PC-9 (cell line): ENCODE measurements at regions not wholly inside any gene's neighbourhood (a gene's known extent, or its start where the extent isn't known, plus 50 kb on each side); places are given as distances from the start of the nearest gene placed in this dataset.
"Not testable (repeated sequence)": the region's sequence is repeated elsewhere in the genome, so short reads cannot be mapped to it uniquely, and the experiment has no call there.

Source experiments
- BruUV-seq: library from RNA; stranded (reverse); fragments of 400-500 nt; replicated peaks from 2 replicates; lab custom pipeline; 2021; lab: Mats Ljungman, UMichigan
- CTCF ChIA-PET: fragments of 300-600 bp; sonication (Branson Sonifier 250); formaldehyde crosslinking; loops from one replicate; lab custom pipeline; 2022; ENCODE audit warnings: antibody characterized with exemption; lab: Charles Lee
- POLR2A ChIA-PET: fragments of 300-600 bp; sonication (Branson Sonifier 250); formaldehyde crosslinking; loops from one replicate; lab custom pipeline; 2022; ENCODE audit warnings: antibody characterized with exemption; ENCODE audit not compliant: unreplicated experiment; lab: Charles Lee
- DNase-seq, 2 experiments: peaks; one replicate each; pipeline versions ENCODE4 v3.0.0 to v3.0.0-alpha.2; 2015 to 2022; ENCODE audit warnings: mixed read lengths in 1 of 2
- H2AFZ ChIP-seq: fragments of 200-600 bp; sonication (generic); 2 replicates; pipeline ENCODE4 v1.8.1; 2017; ENCODE audit warnings: antibody characterized with exemption
- H3F3A ChIP-seq: fragments of 200-600 bp; sonication (generic); 2 replicates; pipeline ENCODE4 v1.8.1; 2017; ENCODE audit warnings: antibody characterized with exemption, mild to moderate bottlenecking, low read depth; ENCODE audit not compliant: insufficient read depth
- H3K27ac ChIP-seq: fragments of 200-600 bp; sonication (generic); 2 replicates; pipeline ENCODE4 v1.6.1; 2016; ENCODE audit warnings: mixed run types
- H3K27me3 ChIP-seq: fragments of 200-600 bp; sonication (generic); 2 replicates; pipeline ENCODE4 v1.6.1; 2016; ENCODE audit warnings: low read depth, mixed run types; ENCODE audit not compliant: insufficient read depth
- H3K36me3 ChIP-seq: fragments of 200-600 bp; sonication (generic); 2 replicates; pipeline ENCODE4 v1.6.1; 2016; ENCODE audit warnings: low read depth, mixed run types
- H3K4me1 ChIP-seq: fragments of 200-600 bp; sonication (generic); replicated peaks from 2 replicates; pipeline ENCODE4 v1.6.1; 2016; ENCODE audit warnings: mixed run types; ENCODE audit not compliant: insufficient read depth
- H3K4me2 ChIP-seq: fragments of 200-600 bp; sonication (generic); 2 replicates; pipeline ENCODE4 v1.6.1; 2017; ENCODE audit warnings: mixed run types
- H3K4me3 ChIP-seq: fragments of 200-600 bp; sonication (generic); 2 replicates; pipeline ENCODE4 v1.6.1; 2016; ENCODE audit warnings: mixed run types
- H3K79me2 ChIP-seq: fragments of 200-600 bp; sonication (generic); 2 replicates; pipeline ENCODE4 v1.6.1; 2017; ENCODE audit warnings: low read depth, mixed run types
- H3K9me2 ChIP-seq: fragments of 200-600 bp; sonication (generic); 2 replicates; pipeline ENCODE4 v1.8.1; 2017; ENCODE audit warnings: mild to moderate bottlenecking; ENCODE audit not compliant: insufficient read depth
- H3K9me3 ChIP-seq: fragments of 200-600 bp; sonication (generic); 2 replicates; pipeline ENCODE4 v1.8.1; 2016; ENCODE audit warnings: low read depth; ENCODE audit not compliant: insufficient read depth
- H4K20me1 ChIP-seq: fragments of 200-600 bp; sonication (generic); 2 replicates; pipeline ENCODE4 v1.8.1; 2017; ENCODE audit not compliant: insufficient read depth
- CTCF ChIP-seq: fragments of 200-600 bp; sonication (generic); conservative IDR thresholded peaks from 2 replicates; pipeline ENCODE4 v1.6.1; 2017; ENCODE audit warnings: mixed run types, antibody characterized with exemption, mild to moderate bottlenecking, moderate library complexity
- EZH2 ChIP-seq: fragments of 200-600 bp; sonication (generic); IDR thresholded peaks from 2 replicates; pipeline ENCODE4 v1.8.0; 2017; ENCODE audit warnings: antibody characterized with exemption, low read depth
- intact Hi-C: fragments of 100-400 bp; cut with micrococcal nuclease; formaldehyde crosslinking; loops from one replicate; pipeline ENCODE4 v1.10.0; 2022; ENCODE audit not compliant: unreplicated experiment

- Histone ChIP-seq H3K27ac (no peak overlapping the region), H3K4me2 (no peak overlapping the region), H3K36me3 (no peaks in the 10 kb centered on the region), H3K27me3 (no peaks in the 10 kb centered on the region), H3F3A (no peaks in the 10 kb centered on the region), H3K4me3 (no peak overlapping the region), H3K9me2 (no peaks in the 10 kb centered on the region), H3K9me3 (peaks cover 6% of the 10 kb centered on the region; the same call in 1 of the 2 replicates), H2AFZ (no peak overlapping the region), H3K79me2 (no peaks in the 10 kb centered on the region), H4K20me1 (no peaks in the 10 kb centered on the region), H3K4me1 (no peaks in the 10 kb centered on the region)
- no peak for DNase-seq
- CTCF ChIA-PET, result interaction anchor here (0.6 kb wide), 1 partner anchor 561 kb away, joined by 3 read pairs; no protein-coding TSS in a partner anchor
- POLR2A ChIA-PET, result no interaction called here
- TF ChIP-seq EZH2 (no peak), CTCF (no peak)
- intact Hi-C loops, result no loop called here
- no TSS peak for BruUV-seq
Observed at GRCh38 chr7:110311556-110311955, 779.4 kb upstream of the LRRN3 start.

- intact Hi-C loops, result no loop called here
- Histone ChIP-seq H3K4me1 (peaks cover 8% of the 10 kb centered on the region), H2AFZ (no peak overlapping the region), H3F3A (no peaks in the 10 kb centered on the region), H3K4me3 (no peak overlapping the region), H3K27me3 (no peaks in the 10 kb centered on the region), H3K9me3 (peaks cover 4% of the 10 kb centered on the region; the same call in 1 of the 2 replicates), H4K20me1 (no peaks in the 10 kb centered on the region), H3K9me2 (no peaks in the 10 kb centered on the region), H3K27ac (no peak overlapping the region), H3K36me3 (no peaks in the 10 kb centered on the region), H3K79me2 (no peaks in the 10 kb centered on the region), H3K4me2 (peak overlapping the region; percentile 4; the same call in 1 of the 2 replicates)
- ChIA-PET CTCF (no interaction called here), POLR2A (no interaction called here)
- DNase-seq, result peak in 1 of 2 experiments; percentile 49
- no TSS peak for BruUV-seq
- TF ChIP-seq CTCF (no peak), EZH2 (no peak)
Observed at GRCh38 chr7:110317541-110318265, 773.2 kb upstream of the LRRN3 start.

GRCh38 chr7:110320285-110320684 lies 770.6 kb upstream of the LRRN3 start:
- DNase-seq, H3K27ac ChIP-seq, H4K20me1 ChIP-seq, H3K36me3 ChIP-seq, H3K4me3 ChIP-seq, CTCF ChIA-PET, H3K4me1 ChIP-seq, H3K9me3 ChIP-seq, intact Hi-C loops, BruUV-seq, H3K27me3 ChIP-seq, H2AFZ ChIP-seq, H3K4me2 ChIP-seq, POLR2A ChIA-PET, H3K9me2 ChIP-seq, H3F3A ChIP-seq, H3K79me2 ChIP-seq: not testable (repeated sequence)
